Keratinocyte (primary cell): ENCODE measurements at regions not wholly inside any gene's neighbourhood (a gene's known extent, or its start where the extent isn't known, plus 50 kb on each side); places are given as distances from the start of the nearest gene placed in this dataset.

Experiments
- DNase-seq: peaks from one replicate; pipeline ENCODE4 v3.0.0-alpha.2; 2011; ENCODE audit warnings: low read depth, missing footprints, low spot score
- FAIRE-seq: peaks from 2 replicates; lab custom pipeline; 2011; peaks lifted over from hg19 to GRCh38; lab: Jason Lieb, UNC
- H2AFZ ChIP-seq: 2 replicates; pipeline ENCODE4 v1.6.0; 2012; ENCODE audit warnings: low read length, control low read depth, inconsistent platforms; ENCODE audit not compliant: control insufficient read depth
- H3K27ac ChIP-seq: 2 replicates; pipeline ENCODE4 v1.5.1; 2011; ENCODE audit warnings: low read length; ENCODE audit not compliant: control insufficient read depth, insufficient read depth
- H3K27me3 ChIP-seq: 3 replicates; pipeline ENCODE4 v1.6.0; 2011; ENCODE audit warnings: low read length; ENCODE audit not compliant: control insufficient read depth, insufficient read depth; ENCODE audit errors: extremely low read depth
- H3K36me3 ChIP-seq, 2 experiments: 2 replicates in 1 of 2; 3 replicates in 1 of 2; pipeline ENCODE4 v1.5.1; 2011; ENCODE audit warnings: low read length in 2 of 2, mild to moderate bottlenecking in 1 of 2; ENCODE audit not compliant: control insufficient read depth in 2 of 2, insufficient read depth in 2 of 2; ENCODE audit errors: extremely low read depth in 1 of 2
- H3K4me1 ChIP-seq: 3 replicates; pipeline ENCODE4 v1.5.1; 2011; ENCODE audit warnings: low read length; ENCODE audit not compliant: control insufficient read depth, insufficient read depth; ENCODE audit errors: extremely low read depth
- H3K4me2 ChIP-seq: 3 replicates; pipeline ENCODE4 v1.6.0; 2011; ENCODE audit warnings: low read depth, low read length; ENCODE audit not compliant: control insufficient read depth, insufficient read depth; ENCODE audit errors: extremely low read depth
- H3K4me3 ChIP-seq, 3 experiments: fragments of 200-600 bp in 1 of 3; sonication (generic) in 1 of 3; 2 replicates in 2 of 3; 3 replicates in 1 of 3; pipeline ENCODE4 v1.5.1; 2011 to 2016; ENCODE audit warnings: low read length in 3 of 3, mild to moderate bottlenecking in 3 of 3, control low read depth in 2 of 3, inconsistent platforms in 1 of 3, low read depth in 1 of 3, mixed read lengths in 1 of 3, mixed run types in 1 of 3, moderate library complexity in 1 of 3; ENCODE audit not compliant: control insufficient read depth in 2 of 3, insufficient read depth in 2 of 3; ENCODE audit errors: extremely low read depth in 1 of 3
- H3K79me2 ChIP-seq: 2 replicates; pipeline ENCODE4 v1.6.0; 2012; ENCODE audit warnings: low read length; ENCODE audit not compliant: control insufficient read depth, insufficient read depth
- H3K9ac ChIP-seq: 3 replicates; pipeline ENCODE4 v1.6.0; 2011; ENCODE audit warnings: low read length; ENCODE audit not compliant: control insufficient read depth, insufficient read depth; ENCODE audit errors: extremely low read depth
- H3K9me1 ChIP-seq: 3 replicates; pipeline ENCODE4 v1.6.0; 2011; ENCODE audit warnings: low read length; ENCODE audit not compliant: control insufficient read depth, insufficient read depth; ENCODE audit errors: extremely low read depth
- H3K9me3 ChIP-seq: 2 replicates; pipeline ENCODE4 v1.5.1; 2012; ENCODE audit warnings: low read depth, low read length; ENCODE audit not compliant: control insufficient read depth
- H4K20me1 ChIP-seq: 3 replicates; pipeline ENCODE4 v1.6.0; 2011; ENCODE audit warnings: low read length; ENCODE audit not compliant: control insufficient read depth, insufficient read depth; ENCODE audit errors: extremely low read depth
- EZH2 ChIP-seq: IDR thresholded peaks from one replicate; pipeline ENCODE4 v1.6.1; 2012; ENCODE audit warnings: inconsistent platforms, mild to moderate bottlenecking, low read length, moderate library complexity
- dilution Hi-C: fragments of 300-500 bp; cut with MboI; formaldehyde crosslinking; loops from one replicate; pipeline ENCODE4 v1.7.0; 2020; ENCODE audit warnings: low sequenced_read_pairs; ENCODE audit not compliant: extremely low pct_ligation_motif_present
- TF ChIP-seq, protein P1 (sequence below), 3 experiments: IDR thresholded peaks in 1 of 3; conservative IDR thresholded peaks in 1 of 3; optimal IDR thresholded peaks in 1 of 3; 2 replicates in 2 of 3; 3 replicates in 1 of 3; pipeline versions ENCODE3 to v1.5.1; 2011; ENCODE audit warnings: low read length in 3 of 3, mild to moderate bottlenecking in 3 of 3, moderate library complexity in 2 of 3, control low read depth in 1 of 3, inconsistent platforms in 1 of 3; ENCODE audit not compliant: insufficient read depth in 2 of 3; ENCODE audit errors: extremely low read depth in 1 of 3

DNA sequence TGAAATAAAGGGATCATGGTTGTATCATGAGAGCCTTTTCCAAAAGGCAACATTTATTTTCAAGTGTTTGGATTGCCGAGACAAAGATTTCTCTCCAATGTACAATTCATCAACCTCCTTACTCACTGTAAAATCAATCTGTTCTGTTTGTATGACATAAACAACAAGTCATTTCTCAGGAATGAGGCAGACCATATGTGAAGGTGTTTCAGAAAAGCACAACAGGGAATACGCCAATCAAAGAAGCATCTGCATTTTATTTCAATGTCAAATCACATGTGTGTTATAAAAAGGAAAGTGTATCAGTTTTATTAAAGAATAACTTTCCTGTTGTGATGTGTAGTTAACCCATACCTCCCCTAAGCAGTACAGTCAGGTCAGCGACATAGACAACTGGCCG is 653.7 kb downstream of the TFAP2A start:
- Histone ChIP-seq H2AFZ (no peak overlapping the region), H3K4me2 (no peak overlapping the region), H3K4me1 (no peaks in the 10 kb centered on the region), H3K27me3 (no peaks in the 10 kb centered on the region), H3K36me3 (no peaks in the 10 kb centered on the region), H3K27ac (no peak overlapping the region), H3K9ac (no peak overlapping the region), H3K79me2 (no peaks in the 10 kb centered on the region), H4K20me1 (no peaks in the 10 kb centered on the region), H3K9me3 (no peaks in the 10 kb centered on the region), H3K9me1 (no peaks in the 10 kb centered on the region), H3K4me3 (no peak overlapping the region)
- FAIRE-seq (no peak), DNase-seq (no peak)
- dilution Hi-C loops = no loop called here
- TF ChIP-seq EZH2 = no peak
- TF ChIP-seq, protein P1, sequence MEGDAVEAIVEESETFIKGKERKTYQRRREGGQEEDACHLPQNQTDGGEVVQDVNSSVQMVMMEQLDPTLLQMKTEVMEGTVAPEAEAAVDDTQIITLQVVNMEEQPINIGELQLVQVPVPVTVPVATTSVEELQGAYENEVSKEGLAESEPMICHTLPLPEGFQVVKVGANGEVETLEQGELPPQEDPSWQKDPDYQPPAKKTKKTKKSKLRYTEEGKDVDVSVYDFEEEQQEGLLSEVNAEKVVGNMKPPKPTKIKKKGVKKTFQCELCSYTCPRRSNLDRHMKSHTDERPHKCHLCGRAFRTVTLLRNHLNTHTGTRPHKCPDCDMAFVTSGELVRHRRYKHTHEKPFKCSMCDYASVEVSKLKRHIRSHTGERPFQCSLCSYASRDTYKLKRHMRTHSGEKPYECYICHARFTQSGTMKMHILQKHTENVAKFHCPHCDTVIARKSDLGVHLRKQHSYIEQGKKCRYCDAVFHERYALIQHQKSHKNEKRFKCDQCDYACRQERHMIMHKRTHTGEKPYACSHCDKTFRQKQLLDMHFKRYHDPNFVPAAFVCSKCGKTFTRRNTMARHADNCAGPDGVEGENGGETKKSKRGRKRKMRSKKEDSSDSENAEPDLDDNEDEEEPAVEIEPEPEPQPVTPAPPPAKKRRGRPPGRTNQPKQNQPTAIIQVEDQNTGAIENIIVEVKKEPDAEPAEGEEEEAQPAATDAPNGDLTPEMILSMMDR (optimal IDR thresholded peaks at IDR 0.05 in 1 of 3, IDR thresholded peaks at IDR 0.05 in 1 of 3, conservative IDR thresholded peaks at IDR 0.05 in 1 of 3; ENCODE audit: extremely low read depth in 1 of 3, insufficient read depth in 2 of 3, low read length in 3 of 3) = no peak

DNA sequence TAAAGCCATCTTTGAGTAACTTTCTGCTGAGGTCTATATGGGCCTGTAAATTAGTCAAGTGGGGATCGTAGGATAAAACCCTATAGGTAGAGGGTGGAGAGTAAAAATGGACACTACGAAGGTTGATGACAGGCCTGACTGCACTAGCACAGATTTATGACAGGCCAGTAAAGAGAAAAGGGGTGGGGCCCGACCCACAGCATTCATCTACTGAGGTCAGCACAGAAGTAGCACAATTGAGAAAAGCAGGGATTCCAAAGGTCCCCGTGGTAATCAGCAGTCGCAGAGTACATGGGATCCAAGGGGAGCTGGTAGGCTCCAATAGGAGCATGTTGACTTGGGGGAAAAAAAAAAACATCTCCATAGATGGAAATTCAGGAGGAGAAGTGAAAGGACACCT is 660.4 kb downstream of the TFAP2A start:
- no peak overlapping the region for H3K9ac ChIP-seq
- DNase-seq (no peak), FAIRE-seq (no peak)
- H2AFZ ChIP-seq = no peak overlapping the region
- H3K79me2 ChIP-seq = no peaks in the 10 kb centered on the region
- no peaks in the 10 kb centered on the region for H3K9me1 ChIP-seq
- no peak overlapping the region for H3K4me3 ChIP-seq
- H3K4me1 ChIP-seq = no peaks in the 10 kb centered on the region
- H3K27ac ChIP-seq = no peak overlapping the region
- H3K36me3 ChIP-seq = no peaks in the 10 kb centered on the region
- H3K4me2 ChIP-seq = no peak overlapping the region
- H3K9me3 ChIP-seq = no peaks in the 10 kb centered on the region
- dilution Hi-C loops = no loop called here
- TF ChIP-seq, protein P1 (optimal IDR thresholded peaks at IDR 0.05 in 1 of 3, IDR thresholded peaks at IDR 0.05 in 1 of 3, conservative IDR thresholded peaks at IDR 0.05 in 1 of 3; ENCODE audit: extremely low read depth in 1 of 3, insufficient read depth in 2 of 3, low read length in 3 of 3) = no peak
- TF ChIP-seq EZH2 = no peak
- H4K20me1 ChIP-seq = no peaks in the 10 kb centered on the region
- no peaks in the 10 kb centered on the region for H3K27me3 ChIP-seq
